ENCODE measurements at regions not wholly inside any gene's neighbourhood (a gene's known extent, or its start where the extent isn't known, plus 50 kb on each side); places are given as distances from the start of the nearest gene placed in this dataset.

DNA sequence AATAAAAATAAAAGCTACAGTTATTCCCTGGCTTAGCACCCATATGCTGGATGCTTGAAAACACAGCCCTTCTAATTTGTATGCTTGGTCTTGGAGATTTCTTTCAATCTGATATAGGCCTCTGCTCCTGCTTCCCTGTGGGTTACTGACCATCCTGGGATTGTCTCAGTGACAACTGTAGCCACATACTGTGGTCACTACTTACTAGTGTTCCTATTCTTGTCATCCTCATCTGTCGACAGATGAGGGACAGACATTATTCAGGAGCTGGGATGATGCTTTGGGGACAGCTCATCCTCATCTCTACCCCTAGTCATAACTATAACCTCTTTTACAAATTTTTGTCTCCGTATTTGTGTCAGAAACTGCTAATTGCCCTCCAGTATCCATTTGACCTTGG, 388.9 kb upstream of the MAP3K7 start:
- no peak for DNase-seq
- no peak overlapping the region for H3K4me3 ChIP-seq (ENCODE audit: insufficient read depth, low read depth, low read length)
- H3K27me3 ChIP-seq (ENCODE audit: control insufficient read depth, insufficient read depth, low read length) = no peaks in the 10 kb centered on the region
- H3K36me3 ChIP-seq (replicated peaks; ENCODE audit: control insufficient read depth, insufficient read depth, low read length) = no peaks in the 10 kb centered on the region

GRCh38 chr6:90973188-90973587, 386.3 kb upstream of the MAP3K7 start:
- Histone ChIP-seq H3K4me3 (ENCODE audit: insufficient read depth, low read depth, low read length) (no peak overlapping the region), H3K27me3 (ENCODE audit: control insufficient read depth, insufficient read depth, low read length) (no peaks in the 10 kb centered on the region; the same call in 1 of the 2 replicates), H3K36me3 (replicated peaks; ENCODE audit: control insufficient read depth, insufficient read depth, low read length) (no peaks in the 10 kb centered on the region)
- DNase-seq = no peak

DNA sequence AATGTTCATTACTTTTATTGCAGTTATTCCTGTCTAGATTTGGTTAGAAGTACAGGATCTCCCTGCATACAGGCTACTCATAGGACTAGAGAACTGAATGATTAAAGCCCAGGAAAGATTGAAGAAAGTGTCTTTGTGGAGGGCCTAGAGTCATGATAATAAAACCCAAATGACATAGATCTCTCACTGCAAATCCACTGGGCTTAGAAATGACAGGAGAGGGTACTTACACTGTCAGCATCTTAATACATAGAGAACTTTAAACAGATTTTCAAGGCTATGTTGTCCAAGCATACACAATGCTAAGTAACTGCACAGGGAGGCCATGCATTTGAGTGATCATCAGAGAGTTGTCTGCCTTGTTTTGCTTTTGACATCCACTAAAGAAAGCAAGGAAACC, 383.8 kb upstream of the MAP3K7 start:
- Histone ChIP-seq H3K36me3 (replicated peaks; ENCODE audit: control insufficient read depth, insufficient read depth, low read length) (no peaks in the 10 kb centered on the region), H3K27me3 (ENCODE audit: control insufficient read depth, insufficient read depth, low read length) (no peaks in the 10 kb centered on the region; the same call in 1 of the 2 replicates), H3K4me3 (ENCODE audit: insufficient read depth, low read depth, low read length) (no peak overlapping the region)
- DNase-seq = no peak

GRCh38 chr6:90967471-90967870, 380.6 kb upstream of the MAP3K7 start:
- no peak overlapping the region for H3K4me3 ChIP-seq (ENCODE audit: insufficient read depth, low read depth, low read length)
- no peaks in the 10 kb centered on the region; the same call in 1 of the 2 replicates for H3K27me3 ChIP-seq (ENCODE audit: control insufficient read depth, insufficient read depth, low read length)
- H3K36me3 ChIP-seq (replicated peaks; ENCODE audit: control insufficient read depth, insufficient read depth, low read length) = no peaks in the 10 kb centered on the region
- no peak for DNase-seq

- no peak for DNase-seq
- no peaks in the 10 kb centered on the region for H3K36me3 ChIP-seq (replicated peaks; ENCODE audit: control insufficient read depth, insufficient read depth, low read length)
- H3K4me3 ChIP-seq (ENCODE audit: insufficient read depth, low read depth, low read length) = no peak overlapping the region
- H3K27me3 ChIP-seq (ENCODE audit: control insufficient read depth, insufficient read depth, low read length) = no peaks in the 10 kb centered on the region
These were observed 373.5 kb upstream of the MAP3K7 start for GRCh38 chr6:90960324-90960723.

DNA sequence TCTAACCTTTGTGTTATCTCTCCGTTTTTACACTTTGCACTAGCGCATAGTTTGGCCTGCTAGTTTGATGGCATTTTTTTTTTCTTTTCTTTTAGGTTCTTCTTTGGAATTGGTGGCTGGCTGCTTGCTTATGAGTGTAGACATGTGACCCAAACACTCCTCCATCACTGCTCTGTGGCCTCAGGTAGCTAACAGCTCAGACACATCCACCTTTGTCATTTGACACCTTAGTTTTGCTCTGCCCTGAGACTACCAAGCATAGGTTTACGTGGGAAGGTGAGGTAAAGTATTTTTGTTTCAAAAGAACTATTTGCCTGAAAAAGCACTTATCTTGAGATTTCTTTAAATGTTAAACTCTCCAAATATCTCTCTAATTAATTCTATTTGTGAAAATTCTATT, 368.4 kb upstream of the MAP3K7 start:
- no peak for DNase-seq
- Histone ChIP-seq H3K4me3 (ENCODE audit: insufficient read depth, low read depth, low read length) (no peak overlapping the region), H3K36me3 (replicated peaks; ENCODE audit: control insufficient read depth, insufficient read depth, low read length) (no peaks in the 10 kb centered on the region), H3K27me3 (ENCODE audit: control insufficient read depth, insufficient read depth, low read length) (no peaks in the 10 kb centered on the region)

DNA sequence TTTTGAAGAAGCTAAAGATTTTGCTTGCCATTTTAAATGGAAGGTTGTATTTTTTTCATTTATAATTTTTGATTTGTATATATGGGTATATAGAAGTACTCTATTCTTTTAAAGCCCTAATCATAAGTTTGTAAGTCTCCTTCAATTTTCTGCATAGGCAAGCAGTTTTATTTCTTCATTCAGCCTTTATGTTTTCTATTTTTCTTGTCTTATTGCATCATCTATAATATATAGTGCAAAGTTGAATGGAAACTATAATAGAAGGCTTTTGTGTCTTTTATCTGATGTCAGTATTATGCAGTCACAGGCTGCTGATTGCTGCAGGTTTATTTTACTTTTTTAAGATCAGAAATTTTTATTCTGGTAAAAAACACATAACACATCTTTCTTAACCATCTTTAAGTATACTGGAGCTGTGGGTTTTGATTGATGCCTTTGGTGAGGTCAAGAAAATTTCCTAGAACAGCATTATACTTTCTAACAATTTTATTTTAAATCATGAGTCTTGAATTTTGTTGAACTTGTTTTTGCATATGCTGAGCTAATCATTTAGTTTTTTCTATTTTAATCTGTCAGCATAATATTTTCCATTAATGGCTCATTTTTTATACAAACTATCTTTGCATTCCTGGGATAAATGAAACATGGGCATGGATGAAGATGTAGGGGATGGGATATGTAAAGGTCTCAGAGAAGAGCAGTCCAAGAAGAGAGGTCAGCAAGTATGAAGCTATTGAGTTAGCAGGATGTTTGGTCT, 366.7 kb upstream of the MAP3K7 start:
- no peak overlapping the region for H3K4me3 ChIP-seq (ENCODE audit: insufficient read depth, low read depth, low read length)
- no peaks in the 10 kb centered on the region for H3K36me3 ChIP-seq (replicated peaks; ENCODE audit: control insufficient read depth, insufficient read depth, low read length)
- no peaks in the 10 kb centered on the region for H3K27me3 ChIP-seq (ENCODE audit: control insufficient read depth, insufficient read depth, low read length)
- no peak for DNase-seq

- no peak overlapping the region for H3K4me3 ChIP-seq (ENCODE audit: insufficient read depth, low read depth, low read length)
- DNase-seq = no peak
- no peaks in the 10 kb centered on the region for H3K27me3 ChIP-seq (ENCODE audit: control insufficient read depth, insufficient read depth, low read length)
- no peaks in the 10 kb centered on the region for H3K36me3 ChIP-seq (replicated peaks; ENCODE audit: control insufficient read depth, insufficient read depth, low read length)
These were observed 365.3 kb upstream of the MAP3K7 start for GRCh38 chr6:90952176-90952575.

DNA sequence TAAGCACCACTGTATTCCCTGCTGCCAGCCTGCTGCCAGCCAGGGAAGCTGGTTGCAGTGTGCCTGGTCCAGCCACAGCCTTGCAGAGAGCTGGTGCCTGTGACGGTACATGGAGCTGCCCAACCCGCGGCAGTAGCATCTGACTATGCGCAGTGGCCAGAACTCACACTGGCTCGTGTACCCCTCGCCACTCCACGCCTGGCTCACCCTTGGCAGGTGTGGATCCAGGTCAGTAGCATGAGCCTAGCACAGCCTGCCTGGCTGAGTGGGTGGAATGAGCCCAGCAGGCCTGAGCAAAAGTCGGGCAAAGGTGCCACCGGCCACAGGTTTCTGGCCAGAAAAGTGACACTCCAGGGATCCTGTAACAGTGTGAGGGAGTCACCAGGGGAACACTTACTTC, 361.7 kb upstream of the MAP3K7 start:
- no peak overlapping the region for H3K4me3 ChIP-seq (ENCODE audit: insufficient read depth, low read depth, low read length)
- H3K36me3 ChIP-seq (replicated peaks; ENCODE audit: control insufficient read depth, insufficient read depth, low read length) = no peaks in the 10 kb centered on the region
- no peak for DNase-seq
- H3K27me3 ChIP-seq (ENCODE audit: control insufficient read depth, insufficient read depth, low read length) = no peaks in the 10 kb centered on the region

GRCh38 chr6:90947184-90948064, 360.6 kb upstream of the MAP3K7 start:
- H3K4me3 ChIP-seq (ENCODE audit: insufficient read depth, low read depth, low read length) = no peak overlapping the region
- H3K27me3 ChIP-seq (ENCODE audit: control insufficient read depth, insufficient read depth, low read length) = no peaks in the 10 kb centered on the region
- H3K36me3 ChIP-seq (replicated peaks; ENCODE audit: control insufficient read depth, insufficient read depth, low read length) = no peaks in the 10 kb centered on the region
- peak; percentile 16 for DNase-seq

- Histone ChIP-seq H3K36me3 (replicated peaks; ENCODE audit: control insufficient read depth, insufficient read depth, low read length) (no peaks in the 10 kb centered on the region), H3K27me3 (ENCODE audit: control insufficient read depth, insufficient read depth, low read length) (no peaks in the 10 kb centered on the region), H3K4me3 (ENCODE audit: insufficient read depth, low read depth, low read length) (no peak overlapping the region)
- DNase-seq = no peak
These were observed 355.0 kb upstream of the MAP3K7 start for GRCh38 chr6:90941885-90942284.

GRCh38 chr6:90940812-90941481, 354.1 kb upstream of the MAP3K7 start:
- H3K36me3 ChIP-seq (replicated peaks; ENCODE audit: control insufficient read depth, insufficient read depth, low read length) = no peaks in the 10 kb centered on the region
- H3K27me3 ChIP-seq (ENCODE audit: control insufficient read depth, insufficient read depth, low read length) = no peaks in the 10 kb centered on the region; the same call in 1 of the 2 replicates
- DNase-seq = peak; percentile 22
- no peak overlapping the region for H3K4me3 ChIP-seq (ENCODE audit: insufficient read depth, low read depth, low read length)

- Histone ChIP-seq H3K36me3 (replicated peaks; ENCODE audit: control insufficient read depth, insufficient read depth, low read length) (no peaks in the 10 kb centered on the region), H3K4me3 (ENCODE audit: insufficient read depth, low read depth, low read length) (no peak overlapping the region), H3K27me3 (ENCODE audit: control insufficient read depth, insufficient read depth, low read length) (no peaks in the 10 kb centered on the region; the same call in 1 of the 2 replicates)
- DNase-seq = no peak
These were observed 353.0 kb upstream of the MAP3K7 start for GRCh38 chr6:90939906-90940305.

DNA sequence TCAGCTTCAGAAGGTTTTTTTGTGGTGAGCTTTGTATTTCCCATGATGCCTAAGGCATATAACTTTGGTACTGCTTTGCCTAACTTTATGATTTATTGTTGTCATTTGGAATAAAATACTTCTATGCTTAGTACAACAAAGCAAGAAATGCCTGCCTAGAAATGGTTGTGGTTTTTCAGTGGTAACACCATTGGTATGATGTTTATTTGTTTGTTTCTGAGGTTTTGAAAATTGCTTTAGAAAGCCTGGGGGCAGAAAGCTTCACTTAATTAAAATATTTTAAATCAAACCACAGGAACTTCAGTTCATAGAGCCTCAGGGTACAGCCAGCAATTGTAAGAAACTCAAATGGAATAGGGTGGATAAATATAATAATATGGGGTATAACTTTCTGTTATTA, 351.2 kb upstream of the MAP3K7 start:
- no peaks in the 10 kb centered on the region; the same call in 1 of the 2 replicates for H3K27me3 ChIP-seq (ENCODE audit: control insufficient read depth, insufficient read depth, low read length)

More for the DNA sequence above, 351.2 kb upstream of the MAP3K7 start:
- no peak overlapping the region for H3K4me3 ChIP-seq (ENCODE audit: insufficient read depth, low read depth, low read length)
- no peak for DNase-seq
- no peaks in the 10 kb centered on the region for H3K36me3 ChIP-seq (replicated peaks; ENCODE audit: control insufficient read depth, insufficient read depth, low read length)
